ENCODE measurements at regions not wholly inside any gene's neighbourhood (a gene's known extent, or its start where the extent isn't known, plus 50 kb on each side); places are given as distances from the start of the nearest gene placed in this dataset.

DNA sequence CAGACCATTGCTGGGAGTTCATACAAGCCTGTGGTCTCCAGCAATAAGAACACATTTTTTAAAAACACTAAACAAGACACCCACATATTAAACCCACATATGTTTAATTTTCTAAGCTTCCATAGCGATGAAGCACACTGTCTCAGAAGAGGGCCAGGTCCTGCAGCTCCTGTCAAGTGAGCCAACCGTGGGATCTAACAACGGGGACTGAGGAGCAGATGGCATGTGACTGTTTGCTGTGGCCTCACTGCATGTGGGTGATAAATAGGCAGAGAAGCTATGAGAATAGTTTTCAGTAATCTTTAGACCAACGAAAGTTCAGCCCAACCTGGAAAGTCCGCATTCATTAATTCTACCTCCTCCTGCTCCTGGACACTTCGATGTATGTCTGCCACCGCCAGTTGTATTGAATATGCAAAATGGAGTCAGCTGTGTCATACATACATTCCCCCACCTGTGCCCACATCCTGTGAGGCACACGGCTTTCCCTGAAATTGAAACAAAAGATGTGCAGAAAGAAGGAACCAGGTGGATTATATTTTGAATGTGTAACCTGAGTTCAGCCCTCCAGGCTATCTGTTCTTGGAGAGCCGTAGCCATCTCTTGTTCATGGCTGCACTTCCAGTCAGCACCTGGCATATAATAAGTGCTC lies 88.2 kb downstream of the MIS18A start:
- no peak for TF ChIP-seq EZH2 (IDR thresholded peaks at IDR 0.05; ENCODE audit: insufficient read depth, low read length)
- no peak for TF ChIP-seq CTCF (IDR thresholded peaks at IDR 0.05; ENCODE audit: insufficient read depth, low read depth, low read length)
